ENCODE measurements at regions not wholly inside any gene's neighbourhood (a gene's known extent, or its start where the extent isn't known, plus 50 kb on each side); places are given as distances from the start of the nearest gene placed in this dataset.
"Not testable (repeated sequence)": the region's sequence is repeated elsewhere in the genome, so short reads cannot be mapped to it uniquely, and the experiment has no call there.

- no peak for DNase-seq (ENCODE audit: low read depth)
Measured at GRCh38 chr7:32762925-32763293, 128.7 kb downstream of the KBTBD2 start.

- DNase-seq (ENCODE audit: low read depth): not testable (repeated sequence)
Measured at GRCh38 chr7:32762206-32762924, 129.2 kb downstream of the KBTBD2 start.

- no peak for DNase-seq (ENCODE audit: low read depth)
Measured at GRCh38 chr7:32761451-32762205, 129.9 kb downstream of the KBTBD2 start.

GRCh38 chr7:32760755-32761154, 130.8 kb downstream of the KBTBD2 start:
- DNase-seq (ENCODE audit: low read depth): not testable (repeated sequence)

GRCh38 chr7:32759859-32760258, 131.7 kb downstream of the KBTBD2 start:
- not testable (repeated sequence) for DNase-seq (ENCODE audit: low read depth)

GRCh38 chr7:32753872-32754271, 137.7 kb downstream of the KBTBD2 start:
- DNase-seq (ENCODE audit: low read depth): not testable (repeated sequence)

GRCh38 chr7:32748337-32748736, 143.2 kb downstream of the KBTBD2 start:
- not testable (repeated sequence) for DNase-seq (ENCODE audit: low read depth)

GRCh38 chr7:32747443-32748148, 144.0 kb downstream of the KBTBD2 start:
- not testable (repeated sequence) for DNase-seq (ENCODE audit: low read depth)

GRCh38 chr7:32741853-32742476, 149.6 kb downstream of the KBTBD2 start:
- DNase-seq (ENCODE audit: low read depth): not testable (repeated sequence)

- DNase-seq (ENCODE audit: low read depth): not testable (repeated sequence)
Measured at GRCh38 chr7:32739749-32740148, 151.8 kb downstream of the KBTBD2 start.

- not testable (repeated sequence) for DNase-seq (ENCODE audit: low read depth)
Measured at GRCh38 chr7:32738390-32738789, 153.2 kb downstream of the KBTBD2 start.

- not testable (repeated sequence) for DNase-seq (ENCODE audit: low read depth)
Measured at GRCh38 chr7:32732767-32733166, 158.8 kb downstream of the KBTBD2 start.

GRCh38 chr7:32729335-32729675, 162.3 kb downstream of the KBTBD2 start:
- DNase-seq (ENCODE audit: low read depth): not testable (repeated sequence)

- DNase-seq (ENCODE audit: low read depth): peak; percentile 10
Measured at GRCh38 chr7:32728412-32729334, 162.9 kb downstream of the KBTBD2 start.

GRCh38 chr7:32727483-32728411, 163.8 kb downstream of the KBTBD2 start:
- not testable (repeated sequence) for DNase-seq (ENCODE audit: low read depth)

- DNase-seq (ENCODE audit: low read depth): not testable (repeated sequence)
Measured at GRCh38 chr7:32722837-32723236, 168.7 kb downstream of the KBTBD2 start.

- no peak for DNase-seq (ENCODE audit: low read depth)
Measured at GRCh38 chr7:32694182-32694581, 197.4 kb downstream of the KBTBD2 start.

- DNase-seq (ENCODE audit: low read depth): peak; percentile 7
Measured at GRCh38 chr7:32691965-32692815, 196.9 kb downstream of the AVL9 start.

GRCh38 chr7:32688092-32688491, 192.8 kb downstream of the AVL9 start:
- DNase-seq (ENCODE audit: low read depth): not testable (repeated sequence)
